ENCODE measurements at regions not wholly inside any gene's neighbourhood (a gene's known extent, or its start where the extent isn't known, plus 50 kb on each side); places are given as distances from the start of the nearest gene placed in this dataset.

GRCh38 chr15:26391567-26392194 is 381.2 kb downstream of the GABRB3 start:
- Mint-ChIP-seq H3K9me3 (ENCODE audit: unreplicated experiment) (peaks cover 44% of the 10 kb centered on the region), H3K4me3 (ENCODE audit: unreplicated experiment) (no peak overlapping the region), H3K4me1 (ENCODE audit: insufficient read depth, unreplicated experiment) (no peaks in the 10 kb centered on the region), H3K36me3 (ENCODE audit: insufficient read depth, unreplicated experiment) (peaks cover 7% of the 10 kb centered on the region), H3K27ac (ENCODE audit: low read depth, unreplicated experiment) (no peak overlapping the region), H3K27me3 (ENCODE audit: insufficient read depth, unreplicated experiment) (no peaks in the 10 kb centered on the region)
- BruUV-seq (replicated peaks), result no TSS peak
- intact Hi-C loops (cut with micrococcal nuclease), result no loop called here
- ChIA-PET POLR2A (no interaction called here), CTCF (no interaction called here)
- TF ChIP-seq, protein P1, sequence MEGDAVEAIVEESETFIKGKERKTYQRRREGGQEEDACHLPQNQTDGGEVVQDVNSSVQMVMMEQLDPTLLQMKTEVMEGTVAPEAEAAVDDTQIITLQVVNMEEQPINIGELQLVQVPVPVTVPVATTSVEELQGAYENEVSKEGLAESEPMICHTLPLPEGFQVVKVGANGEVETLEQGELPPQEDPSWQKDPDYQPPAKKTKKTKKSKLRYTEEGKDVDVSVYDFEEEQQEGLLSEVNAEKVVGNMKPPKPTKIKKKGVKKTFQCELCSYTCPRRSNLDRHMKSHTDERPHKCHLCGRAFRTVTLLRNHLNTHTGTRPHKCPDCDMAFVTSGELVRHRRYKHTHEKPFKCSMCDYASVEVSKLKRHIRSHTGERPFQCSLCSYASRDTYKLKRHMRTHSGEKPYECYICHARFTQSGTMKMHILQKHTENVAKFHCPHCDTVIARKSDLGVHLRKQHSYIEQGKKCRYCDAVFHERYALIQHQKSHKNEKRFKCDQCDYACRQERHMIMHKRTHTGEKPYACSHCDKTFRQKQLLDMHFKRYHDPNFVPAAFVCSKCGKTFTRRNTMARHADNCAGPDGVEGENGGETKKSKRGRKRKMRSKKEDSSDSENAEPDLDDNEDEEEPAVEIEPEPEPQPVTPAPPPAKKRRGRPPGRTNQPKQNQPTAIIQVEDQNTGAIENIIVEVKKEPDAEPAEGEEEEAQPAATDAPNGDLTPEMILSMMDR (IDR thresholded peaks at IDR 0.05; ENCODE audit: unreplicated experiment), result no peak
- no peak for DNase-seq (ENCODE audit: unreplicated experiment)

- CTCF ChIA-PET, result no interaction called here
- Mint-ChIP-seq H3K9me3 (ENCODE audit: unreplicated experiment) (peaks cover 51% of the 10 kb centered on the region), H3K4me1 (ENCODE audit: insufficient read depth, unreplicated experiment) (no peaks in the 10 kb centered on the region), H3K27ac (ENCODE audit: low read depth, unreplicated experiment) (no peak overlapping the region), H3K4me3 (ENCODE audit: unreplicated experiment) (no peak overlapping the region), H3K36me3 (ENCODE audit: insufficient read depth, unreplicated experiment) (no peaks in the 10 kb centered on the region), H3K27me3 (ENCODE audit: insufficient read depth, unreplicated experiment) (no peaks in the 10 kb centered on the region)
- TF ChIP-seq, protein P1 (IDR thresholded peaks at IDR 0.05; ENCODE audit: unreplicated experiment), result no peak
- no peak for DNase-seq (ENCODE audit: unreplicated experiment)
- POLR2A ChIA-PET, result no interaction called here
- BruUV-seq (replicated peaks), result no TSS peak
- intact Hi-C loops (cut with micrococcal nuclease), result no loop called here
These were observed 390.3 kb downstream of the GABRB3 start for GRCh38 chr15:26382444-26383072.

- Mint-ChIP-seq H3K27ac (ENCODE audit: low read depth, unreplicated experiment) (no peak overlapping the region), H3K27me3 (ENCODE audit: insufficient read depth, unreplicated experiment) (no peaks in the 10 kb centered on the region), H3K36me3 (ENCODE audit: insufficient read depth, unreplicated experiment) (no peaks in the 10 kb centered on the region), H3K9me3 (ENCODE audit: unreplicated experiment) (peaks cover 51% of the 10 kb centered on the region), H3K4me3 (ENCODE audit: unreplicated experiment) (no peak overlapping the region), H3K4me1 (ENCODE audit: insufficient read depth, unreplicated experiment) (no peaks in the 10 kb centered on the region)
- no peak for DNase-seq (ENCODE audit: unreplicated experiment)
- no TSS peak for BruUV-seq (replicated peaks)
- CTCF ChIA-PET, result no interaction called here
- intact Hi-C loops (cut with micrococcal nuclease), result no loop called here
- POLR2A ChIA-PET, result no interaction called here
- TF ChIP-seq, protein P1 (IDR thresholded peaks at IDR 0.05; ENCODE audit: unreplicated experiment), result no peak
These were observed 394.6 kb downstream of the GABRB3 start for GRCh38 chr15:26378304-26378703.

GRCh38 chr15:26376243-26376642 is 396.6 kb downstream of the GABRB3 start:
- Mint-ChIP-seq H3K27me3 (ENCODE audit: insufficient read depth, unreplicated experiment) (no peaks in the 10 kb centered on the region), H3K9me3 (ENCODE audit: unreplicated experiment) (peaks cover 52% of the 10 kb centered on the region), H3K27ac (ENCODE audit: low read depth, unreplicated experiment) (no peak overlapping the region), H3K4me1 (ENCODE audit: insufficient read depth, unreplicated experiment) (no peaks in the 10 kb centered on the region), H3K36me3 (ENCODE audit: insufficient read depth, unreplicated experiment) (no peaks in the 10 kb centered on the region), H3K4me3 (ENCODE audit: unreplicated experiment) (no peak overlapping the region)
- ChIA-PET POLR2A (no interaction called here), CTCF (no interaction called here)
- TF ChIP-seq, protein P1 (IDR thresholded peaks at IDR 0.05; ENCODE audit: unreplicated experiment), result no peak
- intact Hi-C loops (cut with micrococcal nuclease), result no loop called here
- DNase-seq (ENCODE audit: unreplicated experiment), result no peak
- no TSS peak for BruUV-seq (replicated peaks)

Measured in MCF 10A (cell line).